GM23338 (cell line): ENCODE measurements at regions not wholly inside any gene's neighbourhood (a gene's known extent, or its start where the extent isn't known, plus 50 kb on each side); places are given as distances from the start of the nearest gene placed in this dataset.
A peak's percentile ranks its signal among the peaks of the same experiment; 100 is the strongest.

ENCODE experiments used
- ATAC-seq: fragments of 200-7000 bp; cut with Tn5 transposase; 3 replicates; pipeline ENCODE4 v1.9.1; 2020
- DNase-seq: peaks from one replicate; pipeline ENCODE4 v3.0.0-alpha.2; 2015; ENCODE audit warnings: low spot score
- H2AFZ ChIP-seq: fragments of 200-600 bp; sonication (generic); 2 replicates; pipeline ENCODE4 v1.8.0; 2016; ENCODE audit warnings: antibody characterized with exemption, mild to moderate bottlenecking, moderate library complexity
- H3F3A ChIP-seq: fragments of 200-600 bp; sonication (generic); replicated peaks from 2 replicates; pipeline ENCODE4 v1.8.0; 2017; ENCODE audit warnings: antibody characterized with exemption, mixed run types, low read depth
- H3K27ac ChIP-seq: fragments of 200-600 bp; sonication (generic); 2 replicates; pipeline ENCODE4 v1.6.1; 2016; ENCODE audit warnings: low read depth
- H3K27me3 ChIP-seq: fragments of 200-600 bp; sonication (generic); 2 replicates; pipeline ENCODE4 v1.8.0; 2016; ENCODE audit warnings: mild to moderate bottlenecking, mixed run types, moderate library complexity; ENCODE audit not compliant: insufficient read depth
- H3K36me3 ChIP-seq: fragments of 200-600 bp; sonication (generic); 2 replicates; pipeline ENCODE4 v1.8.0; 2016; ENCODE audit warnings: mild to moderate bottlenecking; ENCODE audit not compliant: insufficient read depth
- H3K4me1 ChIP-seq: fragments of 200-600 bp; sonication (generic); 2 replicates; pipeline ENCODE4 v1.8.0; 2016; ENCODE audit warnings: mild to moderate bottlenecking, moderate library complexity; ENCODE audit not compliant: insufficient read depth
- H3K4me2 ChIP-seq: fragments of 200-600 bp; sonication (generic); 2 replicates; pipeline ENCODE4 v1.7.1; 2017; ENCODE audit warnings: mixed run types
- H3K4me3 ChIP-seq: fragments of 200-600 bp; sonication (generic); 2 replicates; pipeline ENCODE4 v1.6.1; 2016; ENCODE audit warnings: mixed run types
- H3K79me2 ChIP-seq: fragments of 200-600 bp; sonication (generic); replicated peaks from 2 replicates; pipeline ENCODE4 v1.8.0; 2017; ENCODE audit warnings: mild to moderate bottlenecking; ENCODE audit not compliant: insufficient read depth
- H3K9me2 ChIP-seq: fragments of 200-600 bp; sonication (generic); 2 replicates; pipeline ENCODE4 v1.8.0; 2017; ENCODE audit not compliant: insufficient read depth
- H4K20me1 ChIP-seq: fragments of 200-600 bp; sonication (generic); replicated peaks from 2 replicates; pipeline ENCODE4 v1.8.0; 2017; ENCODE audit warnings: mild to moderate bottlenecking; ENCODE audit not compliant: insufficient read depth
- H3K27ac Mint-ChIP-seq: 2 replicates; pipeline ENCODE4 v1.8.0; 2020; ENCODE audit warnings: inconsistent platforms, mild to moderate bottlenecking, moderate library complexity, mixed read lengths
- H3K27me3 Mint-ChIP-seq: 3 replicates; pipeline ENCODE4 v1.8.0; 2022; ENCODE audit warnings: low read depth, mild to moderate bottlenecking, moderate library complexity, mixed read lengths, inconsistent platforms; ENCODE audit not compliant: insufficient read depth, poor library complexity
- H3K36me3 Mint-ChIP-seq: 3 replicates; pipeline ENCODE4 v1.8.0; 2021; ENCODE audit warnings: low read depth, mild to moderate bottlenecking, inconsistent platforms, moderate library complexity, mixed read lengths
- H3K4me1 Mint-ChIP-seq: 3 replicates; pipeline ENCODE4 v1.8.0; 2020; ENCODE audit warnings: mild to moderate bottlenecking, inconsistent platforms, mixed read lengths
- H3K4me3 Mint-ChIP-seq: 3 replicates; pipeline ENCODE4 v1.8.0; 2021; ENCODE audit warnings: moderate library complexity, mild to moderate bottlenecking, inconsistent platforms, mixed read lengths
- H3K9me3 Mint-ChIP-seq: 3 replicates; pipeline ENCODE4 v1.8.0; 2020; ENCODE audit warnings: moderate library complexity, mild to moderate bottlenecking, inconsistent platforms, mixed read lengths
- CREB1 ChIP-seq: fragments of 250-450 bp; sonication (Bioruptor Pico); IDR thresholded peaks from 2 replicates; pipeline ENCODE4 v1.5.0; 2020; ENCODE audit warnings: low read depth, mild to moderate bottlenecking, moderate library complexity
- CTCF ChIP-seq, 2 experiments: fragments of 200-600 bp in 1 of 2; sonication (generic) in 1 of 2; conservative IDR thresholded peaks; 2 replicates each; pipeline versions ENCODE4 v1.5.1 to v1.6.1; 2016 to 2017; ENCODE audit warnings: antibody characterized with exemption in 2 of 2, low read depth in 2 of 2, mild to moderate bottlenecking in 2 of 2, moderate library complexity in 1 of 2
- ETS1 ChIP-seq: IDR thresholded peaks from 2 replicates; pipeline ENCODE4 v1.6.1; 2016; ENCODE audit warnings: antibody characterized with exemption
- EZH2 ChIP-seq: fragments of 200-600 bp; sonication (generic); IDR thresholded peaks from one replicate; pipeline ENCODE4 v1.8.0; 2017; ENCODE audit warnings: antibody characterized with exemption, mild to moderate bottlenecking, low read depth; ENCODE audit not compliant: unreplicated experiment
- EZH2phosphoT487 ChIP-seq: fragments of 200-600 bp; sonication (generic); IDR thresholded peaks from one replicate; pipeline ENCODE4 v1.8.1; 2018; ENCODE audit warnings: antibody characterized with exemption; ENCODE audit not compliant: unreplicated experiment
- JUNB ChIP-seq: IDR thresholded peaks from one replicate; pipeline ENCODE4 v1.6.1; 2016; ENCODE audit warnings: antibody characterized with exemption; ENCODE audit not compliant: unreplicated experiment
- NANOG ChIP-seq: IDR thresholded peaks from 2 replicates; pipeline ENCODE4 v1.6.1; 2016; ENCODE audit warnings: antibody characterized with exemption, borderline replicate concordance
- POLR2AphosphoS5 ChIP-seq: IDR thresholded peaks from 2 replicates; pipeline ENCODE4 v1.6.1; 2016; ENCODE audit warnings: antibody characterized with exemption, low read depth
- REST ChIP-seq: IDR thresholded peaks from one replicate; pipeline ENCODE4 v1.6.1; 2018; ENCODE audit warnings: antibody characterized with exemption; ENCODE audit not compliant: unreplicated experiment
- STAT1 ChIP-seq: IDR thresholded peaks from one replicate; pipeline ENCODE4 v1.6.1; 2016; ENCODE audit warnings: antibody characterized with exemption; ENCODE audit not compliant: unreplicated experiment
- ZNF114 ChIP-seq: fragments of 250-450 bp; sonication (Bioruptor Pico); IDR thresholded peaks from 2 replicates; pipeline ENCODE4 v1.5.0; 2020; ENCODE audit warnings: mild to moderate bottlenecking, moderate library complexity
- ZNF331 ChIP-seq: fragments of 250-450 bp; sonication (Bioruptor Pico); IDR thresholded peaks from 2 replicates; pipeline ENCODE4 v1.5.0; 2020; ENCODE audit warnings: low read depth, mild to moderate bottlenecking, moderate library complexity

- H3K36me3 ChIP-seq: no peaks in the 10 kb centered on the region
- no peak overlapping the region for H3K27ac Mint-ChIP-seq
- no peak overlapping the region for H3K27ac ChIP-seq
- H3K4me3 Mint-ChIP-seq: no peak overlapping the region
- ATAC-seq (no peak), DNase-seq (peak; percentile 17)
- H3K4me3 ChIP-seq: no peak overlapping the region
- H3K9me3 Mint-ChIP-seq: no peaks in the 10 kb centered on the region
- no peaks in the 10 kb centered on the region for H3K9me2 ChIP-seq
- H3F3A ChIP-seq: no peaks in the 10 kb centered on the region
- TF ChIP-seq CTCF (conservative IDR thresholded peaks at IDR 0.05; ENCODE audit: low read depth in 2 of 2): peak; percentile 60
- TF ChIP-seq ZNF331 (CRISPR knock-in tag): no peak
- H3K27me3 ChIP-seq: no peaks in the 10 kb centered on the region
- peaks cover 8% of the 10 kb centered on the region for H3K4me1 ChIP-seq
- H3K4me1 Mint-ChIP-seq: peaks cover 15% of the 10 kb centered on the region
- no peaks in the 10 kb centered on the region for H3K36me3 Mint-ChIP-seq
- H3K27me3 Mint-ChIP-seq: peaks cover 2% of the 10 kb centered on the region
- H2AFZ ChIP-seq: no peak overlapping the region
- no peaks in the 10 kb centered on the region for H3K79me2 ChIP-seq
- H3K4me2 ChIP-seq: no peak overlapping the region
- H4K20me1 ChIP-seq: no peaks in the 10 kb centered on the region
Observed at GRCh38 chr12:74646831-74647230, 109.2 kb downstream of the ATXN7L3B start.

GRCh38 chr12:74647256-74647655, 109.6 kb downstream of the ATXN7L3B start:
- no peaks in the 10 kb centered on the region for H3K79me2 ChIP-seq
- H3K27me3 Mint-ChIP-seq: peaks cover 2% of the 10 kb centered on the region
- H3K36me3 ChIP-seq: no peaks in the 10 kb centered on the region; the same call in 1 of the 2 replicates
- TF ChIP-seq POLR2AphosphoS5 (no peak), ZNF331 (CRISPR knock-in tag) (no peak), NANOG (no peak), STAT1 (no peak), REST (no peak), CREB1 (CRISPR knock-in tag) (no peak), EZH2 (no peak), ZNF114 (CRISPR knock-in tag) (no peak), ETS1 (no peak), JUNB (no peak), CTCF (conservative IDR thresholded peaks at IDR 0.05; ENCODE audit: low read depth in 2 of 2) (no peak), EZH2phosphoT487 (no peak)
- no peaks in the 10 kb centered on the region for H4K20me1 ChIP-seq
- peaks cover 15% of the 10 kb centered on the region for H3K4me1 Mint-ChIP-seq
- DNase-seq: no peak
- no peak overlapping the region for H3K4me3 Mint-ChIP-seq
- H3K27ac ChIP-seq: no peak overlapping the region
- no peaks in the 10 kb centered on the region for H3K27me3 ChIP-seq
- no peak overlapping the region for H2AFZ ChIP-seq
- ATAC-seq: no peak
- no peak overlapping the region for H3K4me2 ChIP-seq
- H3K9me2 ChIP-seq: no peaks in the 10 kb centered on the region
- H3K4me1 ChIP-seq: peaks cover 8% of the 10 kb centered on the region
- no peaks in the 10 kb centered on the region for H3F3A ChIP-seq
- no peak overlapping the region for H3K4me3 ChIP-seq
- no peaks in the 10 kb centered on the region for H3K9me3 Mint-ChIP-seq
- no peak overlapping the region for H3K27ac Mint-ChIP-seq
- H3K36me3 Mint-ChIP-seq: no peaks in the 10 kb centered on the region
